ENCODE measurements at regions not wholly inside any gene's neighbourhood (a gene's known extent, or its start where the extent isn't known, plus 50 kb on each side); places are given as distances from the start of the nearest gene placed in this dataset.

DNA sequence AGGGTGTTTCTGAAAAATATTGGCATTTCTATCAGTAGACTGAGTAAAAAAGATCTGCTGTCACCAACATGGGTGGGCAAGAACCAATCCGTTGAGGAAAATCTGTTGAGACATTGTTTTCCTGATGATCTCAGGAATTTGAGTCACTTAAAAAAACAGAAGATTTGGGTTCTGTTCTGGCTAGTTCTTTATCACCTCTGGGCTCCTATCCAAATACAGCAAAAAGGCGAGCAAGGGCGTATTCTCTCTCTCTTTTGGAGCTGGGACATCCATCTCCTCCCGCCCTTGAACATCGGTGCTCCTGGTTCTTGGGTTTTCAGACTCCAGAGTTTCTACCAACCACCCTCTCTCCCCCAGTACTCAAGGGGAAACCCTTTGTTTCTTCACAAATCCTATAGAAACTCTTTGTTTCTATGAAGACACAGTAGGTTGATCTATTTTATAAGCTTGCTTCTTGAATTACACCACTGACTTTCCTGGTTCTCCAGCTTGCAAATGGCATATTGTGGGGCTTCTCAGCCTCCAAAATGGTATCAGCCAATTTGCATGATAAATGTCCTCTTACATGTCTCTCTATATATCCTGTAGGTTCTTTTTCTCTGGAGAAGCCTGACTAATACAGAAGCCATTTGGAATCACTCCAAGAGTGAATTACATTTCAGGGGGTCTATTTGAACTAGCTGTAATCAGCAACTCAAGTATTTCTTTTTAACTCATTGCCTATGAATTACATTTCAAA, 263.9 kb upstream of the TMTC1 start:
- no peak overlapping the region for H2AFZ ChIP-seq (replicated peaks; ENCODE audit: low read length, poor library complexity)
- no peaks in the 10 kb centered on the region for H3K4me1 ChIP-seq (ENCODE audit: control insufficient read depth, insufficient read depth, low read length)
- no peak overlapping the region for H3K18ac ChIP-seq (ENCODE audit: low read depth, low read length)
- no peak overlapping the region for H3K27ac ChIP-seq (ENCODE audit: insufficient read depth, low read length)
- H3K79me1 ChIP-seq (ENCODE audit: low read depth in 1 of 2, low read length in 2 of 2): no peaks in the 10 kb centered on the region
- H4K20me1 ChIP-seq (ENCODE audit: insufficient read depth, low read length): no peaks in the 10 kb centered on the region
- no peak overlapping the region for H3K56ac ChIP-seq (ENCODE audit: extremely low read depth, insufficient read depth, low read length)
- DNase-seq (peak; percentile 52), ATAC-seq (ENCODE audit: low read depth) (no peak)
- H3K9me1 ChIP-seq (ENCODE audit: insufficient read depth, low read length): no peaks in the 10 kb centered on the region
- H2BK20ac ChIP-seq (ENCODE audit: low read depth, low read length): no peak overlapping the region
- WGBS, 2 experiments (ENCODE audit: extremely low coverage in 2 of 2, insufficient read length in 1 of 2): no CpG with 5 or more reads among the region's 5 CpGs
- H3K23ac ChIP-seq (ENCODE audit: low read depth, low read length): no peak overlapping the region
- dilution Hi-C loops (cut with HindIII; ENCODE audit: low sequenced_read_pairs, unreplicated experiment): no loop called here
- no peak overlapping the region for H4K8ac ChIP-seq (ENCODE audit: low read depth in 2 of 2, low read length in 2 of 2)
- no peak overlapping the region for H3K9ac ChIP-seq (ENCODE audit: low read depth, low read length)
- no peak overlapping the region for H2BK15ac ChIP-seq (ENCODE audit: low read depth, low read length)
- H4K5ac ChIP-seq (ENCODE audit: low read depth, low read length): no peak overlapping the region
- H3K9me3 ChIP-seq (ENCODE audit: control insufficient read depth, insufficient read depth, low read length): no peaks in the 10 kb centered on the region
- no peak overlapping the region for H3K4ac ChIP-seq (ENCODE audit: low read depth, low read length)
- TF ChIP-seq SMC3 (IDR thresholded peaks at IDR 0.05; ENCODE audit: low read depth, low read length): no peak
- no peak for TF ChIP-seq RCOR1 (IDR thresholded peaks at IDR 0.05; ENCODE audit: insufficient replicate concordance, low read length)
- TF ChIP-seq, protein P1, sequence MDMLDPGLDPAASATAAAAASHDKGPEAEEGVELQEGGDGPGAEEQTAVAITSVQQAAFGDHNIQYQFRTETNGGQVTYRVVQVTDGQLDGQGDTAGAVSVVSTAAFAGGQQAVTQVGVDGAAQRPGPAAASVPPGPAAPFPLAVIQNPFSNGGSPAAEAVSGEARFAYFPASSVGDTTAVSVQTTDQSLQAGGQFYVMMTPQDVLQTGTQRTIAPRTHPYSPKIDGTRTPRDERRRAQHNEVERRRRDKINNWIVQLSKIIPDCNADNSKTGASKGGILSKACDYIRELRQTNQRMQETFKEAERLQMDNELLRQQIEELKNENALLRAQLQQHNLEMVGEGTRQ (IDR thresholded peaks at IDR 0.05; ENCODE audit: low read depth, low read length): no peak
- TF ChIP-seq MAFK (IDR thresholded peaks at IDR 0.05; ENCODE audit: low read depth, low read length): no peak
- TF ChIP-seq, protein P2, sequence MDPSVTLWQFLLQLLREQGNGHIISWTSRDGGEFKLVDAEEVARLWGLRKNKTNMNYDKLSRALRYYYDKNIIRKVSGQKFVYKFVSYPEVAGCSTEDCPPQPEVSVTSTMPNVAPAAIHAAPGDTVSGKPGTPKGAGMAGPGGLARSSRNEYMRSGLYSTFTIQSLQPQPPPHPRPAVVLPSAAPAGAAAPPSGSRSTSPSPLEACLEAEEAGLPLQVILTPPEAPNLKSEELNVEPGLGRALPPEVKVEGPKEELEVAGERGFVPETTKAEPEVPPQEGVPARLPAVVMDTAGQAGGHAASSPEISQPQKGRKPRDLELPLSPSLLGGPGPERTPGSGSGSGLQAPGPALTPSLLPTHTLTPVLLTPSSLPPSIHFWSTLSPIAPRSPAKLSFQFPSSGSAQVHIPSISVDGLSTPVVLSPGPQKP (IDR thresholded peaks at IDR 0.05; ENCODE audit: borderline replicate concordance, low read depth, low read length): no peak
- no peak for TF ChIP-seq RAD21 (IDR thresholded peaks at IDR 0.05; ENCODE audit: low read length)
- no peak for TF ChIP-seq BHLHE40 (IDR thresholded peaks at IDR 0.05; ENCODE audit: low read depth, low read length)
- no peak for TF ChIP-seq CHD1 (IDR thresholded peaks at IDR 0.05; ENCODE audit: low read depth, low read length)
- TF ChIP-seq FOS (IDR thresholded peaks at IDR 0.05; ENCODE audit: low read depth, low read length): no peak
- no peak for TF ChIP-seq MAZ (IDR thresholded peaks at IDR 0.05; ENCODE audit: borderline replicate concordance, low read depth, low read length)
- TF ChIP-seq MXI1 (IDR thresholded peaks at IDR 0.05; ENCODE audit: borderline replicate concordance, low read depth, low read length): no peak
- no peak for TF ChIP-seq POLR2A (IDR thresholded peaks at IDR 0.05; ENCODE audit: low read depth, low read length)
- TF ChIP-seq, protein P3, sequence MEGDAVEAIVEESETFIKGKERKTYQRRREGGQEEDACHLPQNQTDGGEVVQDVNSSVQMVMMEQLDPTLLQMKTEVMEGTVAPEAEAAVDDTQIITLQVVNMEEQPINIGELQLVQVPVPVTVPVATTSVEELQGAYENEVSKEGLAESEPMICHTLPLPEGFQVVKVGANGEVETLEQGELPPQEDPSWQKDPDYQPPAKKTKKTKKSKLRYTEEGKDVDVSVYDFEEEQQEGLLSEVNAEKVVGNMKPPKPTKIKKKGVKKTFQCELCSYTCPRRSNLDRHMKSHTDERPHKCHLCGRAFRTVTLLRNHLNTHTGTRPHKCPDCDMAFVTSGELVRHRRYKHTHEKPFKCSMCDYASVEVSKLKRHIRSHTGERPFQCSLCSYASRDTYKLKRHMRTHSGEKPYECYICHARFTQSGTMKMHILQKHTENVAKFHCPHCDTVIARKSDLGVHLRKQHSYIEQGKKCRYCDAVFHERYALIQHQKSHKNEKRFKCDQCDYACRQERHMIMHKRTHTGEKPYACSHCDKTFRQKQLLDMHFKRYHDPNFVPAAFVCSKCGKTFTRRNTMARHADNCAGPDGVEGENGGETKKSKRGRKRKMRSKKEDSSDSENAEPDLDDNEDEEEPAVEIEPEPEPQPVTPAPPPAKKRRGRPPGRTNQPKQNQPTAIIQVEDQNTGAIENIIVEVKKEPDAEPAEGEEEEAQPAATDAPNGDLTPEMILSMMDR (conservative IDR thresholded peaks at IDR 0.05; ENCODE audit: low read depth, low read length): no peak
- no peak for TF ChIP-seq CEBPB (IDR thresholded peaks at IDR 0.05; ENCODE audit: low read depth, low read length)
- no peak for TF ChIP-seq NFE2L2 (IDR thresholded peaks at IDR 0.05; ENCODE audit: low read depth, low read length)
- no peak for TF ChIP-seq RFX5 (IDR thresholded peaks at IDR 0.05; ENCODE audit: low read depth, low read length)
- H3K4me3 ChIP-seq (ENCODE audit: insufficient read depth, low read depth, low read length): no peak overlapping the region
- in situ Hi-C loops (cut with MboI; ENCODE audit: low sequenced_read_pairs): no loop called here
- no peak overlapping the region for H4K91ac ChIP-seq (ENCODE audit: insufficient read depth, low read depth, low read length)
- no peak overlapping the region for H2AK5ac ChIP-seq (ENCODE audit: low read depth, low read length)
- H2BK5ac ChIP-seq (ENCODE audit: low read depth, low read length, poor library complexity, severe bottlenecking): no peak overlapping the region
- CTCF ChIA-PET: interaction anchor here (1.0 kb wide), 1 partner anchor 25 kb away, joined by 4 read pairs; no protein-coding TSS in a partner anchor
- no peak overlapping the region for H3K4me2 ChIP-seq (ENCODE audit: low read depth, low read length)
- no peaks in the 10 kb centered on the region for H3K27me3 ChIP-seq (ENCODE audit: control insufficient read depth, insufficient read depth, low read length)
- intact Hi-C loops (cut with micrococcal nuclease): no loop called here
- BruUV-seq (replicated peaks): no TSS peak
- H2BK120ac ChIP-seq (ENCODE audit: low read depth, low read length): 0 out of 2 replicates have a peak overlapping the region, but pooled peaks have one; percentile 6
- POLR2A ChIA-PET (ENCODE audit: unreplicated experiment): no interaction called here
- H3K14ac ChIP-seq (replicated peaks; ENCODE audit: low read depth, low read length): no peak overlapping the region
- no peak overlapping the region for H2AK9ac ChIP-seq (replicated peaks; ENCODE audit: low read depth, low read length, poor library complexity)
- H3K36me3 ChIP-seq (ENCODE audit: control insufficient read depth, insufficient read depth, low read length): no peaks in the 10 kb centered on the region
